Activated CD4-positive, alpha-beta T cell treated with anti-CD3 and anti-CD28 coated beads, Interleukin-2, Interleukin-4, amounts not matched to agents 100 ng/mL and 50 ng/mL, durations not matched to agents 16 hours and 8 hours (primary cell): ENCODE measurements at regions not wholly inside any gene's neighbourhood (a gene's known extent, or its start where the extent isn't known, plus 50 kb on each side); places are given as distances from the start of the nearest gene placed in this dataset.
"Not testable (repeated sequence)": the region's sequence is repeated elsewhere in the genome, so short reads cannot be mapped to it uniquely, and the experiment has no call there.

Experiments used
- DNase-seq: peaks from one replicate; pipeline ENCODE4 v3.0.0-alpha.2; 2020; ENCODE audit warnings: low spot score

DNA sequence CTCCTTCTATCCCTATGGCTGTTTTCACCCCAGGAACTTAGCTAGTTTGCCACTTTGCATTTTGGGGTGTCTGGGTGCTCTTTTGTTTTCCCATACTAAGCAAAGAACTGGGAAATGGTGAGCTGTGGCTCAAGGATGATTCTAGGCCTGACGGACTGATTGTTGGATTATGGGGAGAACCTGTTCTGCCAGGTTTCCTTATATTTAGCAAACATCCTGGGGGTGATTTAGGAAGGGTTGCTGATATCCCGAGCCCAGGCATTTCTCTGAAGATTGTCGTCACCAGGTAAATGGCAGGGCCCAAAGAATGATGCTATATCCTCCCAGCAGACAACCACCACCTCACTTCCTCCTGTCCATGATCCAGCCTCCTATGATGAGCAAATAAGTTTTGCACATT is 72.1 kb upstream of the GRB10 start:
- DNase-seq = no peak

DNA sequence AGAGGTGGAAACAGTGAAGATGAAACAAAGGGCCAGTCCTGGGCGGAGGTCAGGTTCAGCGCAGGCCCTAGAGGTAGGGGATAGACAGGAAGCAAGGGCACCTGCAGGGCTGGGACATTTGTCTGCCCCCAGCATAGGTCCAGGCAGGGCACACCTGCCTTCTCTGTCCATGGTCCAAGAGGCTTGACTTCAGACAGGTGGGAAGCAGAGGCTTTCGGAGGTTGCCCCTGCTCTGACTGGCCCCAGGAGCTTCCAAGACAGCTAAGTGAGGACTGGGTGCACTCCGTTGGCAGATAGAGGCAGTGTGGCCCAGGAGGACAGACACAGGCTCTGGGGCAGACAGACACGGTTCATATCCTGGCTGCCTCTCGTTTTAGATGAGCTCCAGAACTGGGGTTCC is 71.6 kb upstream of the GRB10 start:
- DNase-seq = no peak

DNA sequence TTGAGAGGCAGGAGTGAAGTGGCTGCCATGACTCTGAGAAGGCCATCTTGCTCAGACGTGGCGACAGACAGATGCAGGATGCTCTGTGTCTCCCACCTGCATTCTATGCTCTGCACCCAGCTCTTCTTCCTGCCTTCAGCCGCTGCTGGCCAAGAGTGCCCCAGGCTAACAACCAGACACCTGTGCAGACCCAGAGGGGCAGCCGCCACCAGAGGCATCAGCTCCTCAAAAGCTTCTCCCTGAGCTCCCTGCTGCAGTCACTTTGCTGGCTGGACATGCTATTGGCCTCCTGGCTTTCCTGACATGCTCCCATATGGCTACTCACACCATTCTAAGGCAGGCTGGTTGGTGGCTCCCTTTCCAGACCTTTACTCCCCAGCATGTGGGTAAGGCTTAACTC is 70.6 kb upstream of the GRB10 start:
- no peak for DNase-seq

DNA sequence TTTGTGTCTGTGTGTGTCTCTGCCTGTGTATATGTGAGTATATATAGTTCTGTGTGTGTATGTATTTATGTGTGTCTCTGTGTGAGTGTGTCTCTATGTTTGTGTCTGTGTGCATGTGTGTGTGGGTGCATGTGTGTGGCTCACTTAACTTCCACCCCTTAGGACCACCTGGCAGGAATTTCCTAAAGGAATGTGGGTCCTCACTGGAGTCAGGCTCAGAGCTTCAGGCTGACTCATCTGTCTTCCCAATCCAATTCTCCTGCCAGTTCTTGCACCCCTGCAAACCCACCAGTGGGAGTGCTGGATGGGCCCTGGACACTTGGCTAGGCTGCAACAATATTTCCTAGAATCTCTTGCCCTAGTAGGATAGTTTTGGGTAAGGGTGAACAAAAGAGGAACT is 70.2 kb upstream of the GRB10 start:
- no peak for DNase-seq

DNA sequence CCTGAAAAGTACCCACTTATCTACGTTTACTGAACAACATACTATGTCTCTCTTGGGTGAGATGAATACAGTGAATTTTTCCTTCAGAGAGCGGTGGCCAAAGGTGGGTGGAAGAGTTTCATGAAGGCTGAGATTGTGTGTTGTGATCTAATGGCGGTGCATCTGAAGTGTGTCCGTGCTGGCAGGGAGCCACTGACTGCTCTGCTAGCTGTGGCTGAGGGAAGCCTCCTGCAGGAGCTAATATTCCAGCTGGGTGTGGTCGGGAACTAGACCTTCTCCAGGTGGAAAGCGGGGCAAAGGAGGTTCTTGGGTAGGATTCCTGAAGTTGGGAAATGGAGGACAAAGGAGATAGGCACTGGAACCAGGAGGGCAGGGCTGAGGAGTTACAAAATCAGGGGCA is 69.2 kb upstream of the GRB10 start:
- DNase-seq = no peak

DNA sequence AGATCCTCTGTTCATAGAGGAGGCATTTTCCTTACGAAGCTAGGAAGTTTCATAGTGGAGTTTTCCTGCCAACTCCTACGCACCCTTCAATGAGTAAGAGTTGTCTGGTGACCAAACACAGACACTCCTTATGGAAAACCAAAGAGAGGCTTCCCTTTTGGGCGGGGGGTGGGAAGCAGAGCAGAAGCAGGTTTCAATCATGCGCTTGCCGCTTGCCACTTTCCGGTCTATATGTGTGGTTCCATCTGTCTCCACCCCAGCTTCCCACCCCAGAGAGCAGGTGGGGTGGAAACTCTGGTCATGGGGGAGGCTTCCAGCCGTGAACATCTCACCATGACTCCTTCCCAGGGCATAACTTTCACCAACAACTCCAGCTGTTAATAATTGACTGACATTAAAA is 68.8 kb upstream of the GRB10 start:
- DNase-seq = no peak

DNA sequence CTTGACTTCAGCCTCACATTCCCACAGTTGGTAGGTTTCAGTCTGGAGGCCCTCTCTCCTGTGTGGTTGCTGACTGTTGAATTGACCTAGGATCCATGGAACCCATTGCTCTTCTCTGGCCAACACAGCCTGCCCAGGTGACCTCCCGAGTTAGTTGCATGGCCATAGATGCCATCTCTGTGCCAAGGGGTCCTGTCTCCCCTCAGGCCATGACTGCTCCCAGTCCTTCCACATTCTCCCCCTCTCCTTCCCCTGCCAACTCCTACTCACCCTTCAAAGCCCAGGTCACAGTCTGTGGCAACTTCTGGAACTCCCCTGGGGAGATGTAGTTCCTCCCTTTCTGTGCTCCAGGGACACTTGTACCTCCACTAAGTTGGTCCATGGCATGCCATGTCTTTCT is 67.3 kb upstream of the GRB10 start:
- DNase-seq = no peak

DNA sequence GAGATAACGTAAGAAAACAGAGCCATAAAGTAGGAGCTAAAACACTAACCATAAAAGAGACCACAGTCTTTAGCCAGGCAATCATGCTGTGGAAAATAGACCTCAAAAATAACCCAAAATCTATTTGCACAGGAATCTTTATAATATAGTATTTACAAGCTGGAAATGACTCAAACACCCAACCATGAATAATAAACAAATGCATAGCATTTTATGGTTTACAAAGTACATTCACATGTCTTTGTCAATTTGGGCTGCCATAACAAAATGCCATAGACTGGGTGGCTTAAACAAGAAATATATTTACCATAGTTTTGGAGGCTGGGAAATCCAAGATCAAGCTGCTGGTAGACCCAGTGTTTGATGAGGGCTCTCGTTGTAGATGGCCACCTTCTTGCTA is 65.5 kb upstream of the GRB10 start:
- no peak for DNase-seq

DNA sequence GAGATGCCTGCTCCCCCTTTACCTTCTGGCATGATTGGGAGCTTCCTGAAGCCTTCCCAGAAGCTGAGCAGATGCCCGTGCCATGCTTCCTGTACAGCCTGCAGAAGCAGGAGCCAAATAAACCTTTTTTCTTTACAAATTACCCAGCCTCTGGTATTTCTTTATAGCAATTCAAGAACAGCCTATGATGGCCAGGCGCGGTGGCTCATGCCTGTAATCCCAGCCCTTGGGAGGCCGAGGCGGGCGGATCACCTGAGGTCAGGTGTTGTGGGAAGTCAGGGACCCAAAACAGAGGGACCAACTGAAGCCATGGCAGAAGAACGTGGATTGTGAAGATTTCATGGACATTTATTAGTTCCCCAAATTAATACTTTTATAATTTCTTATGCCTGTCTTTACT is 62.2 kb upstream of the GRB10 start:
- DNase-seq = not testable (repeated sequence)

DNA sequence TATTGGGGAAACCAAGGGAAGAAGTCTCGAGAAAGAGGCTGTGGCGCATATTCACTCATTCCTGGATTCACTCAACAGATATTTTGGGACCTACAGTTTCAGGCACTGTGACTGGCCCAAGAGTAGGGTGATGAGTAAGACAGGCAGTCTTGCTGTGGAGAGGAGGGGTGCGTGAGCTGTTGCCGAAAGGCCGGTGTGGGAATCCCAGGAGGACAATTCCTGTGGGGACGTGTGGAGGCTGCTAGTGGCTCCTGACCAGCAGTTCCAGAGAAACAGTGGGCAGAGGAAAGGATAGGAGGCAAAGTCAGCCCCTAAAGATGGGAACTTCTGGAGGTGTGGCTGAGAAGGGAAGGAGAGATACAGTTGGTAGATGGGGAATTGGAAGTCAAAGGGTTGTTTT is 59.3 kb upstream of the GRB10 start:
- no peak for DNase-seq

DNA sequence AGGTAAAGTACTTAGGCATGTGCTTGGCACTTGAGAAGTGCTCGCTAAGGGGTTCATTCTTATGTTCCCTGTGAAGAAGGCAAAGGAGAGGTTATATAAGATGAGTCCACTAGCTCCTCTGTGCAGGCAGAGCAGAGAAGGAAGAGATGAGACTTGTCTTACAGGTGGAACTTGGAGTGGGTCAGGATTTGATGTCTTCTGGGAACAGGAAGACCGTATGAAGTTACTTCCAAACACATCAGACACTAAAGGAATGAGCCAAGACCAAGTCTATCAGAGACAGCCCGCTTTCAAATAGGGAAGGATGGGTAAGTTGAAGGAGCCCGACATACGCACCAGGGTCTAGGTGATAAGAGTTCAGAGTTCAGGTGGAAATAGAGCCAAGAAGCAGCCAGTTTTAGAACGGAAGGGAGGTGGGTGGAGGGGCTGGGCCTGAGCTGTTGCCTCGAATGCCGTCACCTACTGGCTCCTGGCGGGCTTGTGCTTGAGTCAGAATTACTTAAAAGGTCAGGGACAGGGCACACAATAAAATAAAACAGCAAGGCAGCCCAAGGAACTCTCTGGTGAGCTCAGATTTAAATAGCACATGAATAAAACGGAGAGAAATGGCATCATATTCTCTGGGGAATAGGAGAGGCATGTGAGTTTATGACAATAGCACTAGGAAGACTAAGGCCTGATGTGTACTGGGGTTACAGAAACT is 56.1 kb upstream of the GRB10 start:
- no peak for DNase-seq

DNA sequence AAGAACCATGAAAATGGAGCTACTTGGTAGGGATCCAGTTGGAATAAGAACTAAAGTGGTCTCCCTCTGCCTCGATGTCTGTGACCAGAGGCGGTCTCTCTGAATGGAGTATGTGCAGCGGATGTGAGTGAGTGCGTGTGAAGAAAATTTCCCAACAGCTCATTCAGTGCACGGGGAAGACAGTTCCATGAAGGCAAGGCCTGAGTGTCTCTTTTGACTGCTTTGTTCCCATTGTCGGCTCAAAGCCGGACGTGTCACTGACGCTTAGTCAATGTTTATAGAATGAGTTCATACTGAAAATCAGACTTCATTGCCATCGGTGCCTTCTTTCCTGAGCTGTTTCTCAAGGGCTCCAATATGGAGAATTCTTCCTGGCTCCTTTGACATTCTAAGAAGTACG is 55.3 kb upstream of the GRB10 start:
- DNase-seq = no peak

DNA sequence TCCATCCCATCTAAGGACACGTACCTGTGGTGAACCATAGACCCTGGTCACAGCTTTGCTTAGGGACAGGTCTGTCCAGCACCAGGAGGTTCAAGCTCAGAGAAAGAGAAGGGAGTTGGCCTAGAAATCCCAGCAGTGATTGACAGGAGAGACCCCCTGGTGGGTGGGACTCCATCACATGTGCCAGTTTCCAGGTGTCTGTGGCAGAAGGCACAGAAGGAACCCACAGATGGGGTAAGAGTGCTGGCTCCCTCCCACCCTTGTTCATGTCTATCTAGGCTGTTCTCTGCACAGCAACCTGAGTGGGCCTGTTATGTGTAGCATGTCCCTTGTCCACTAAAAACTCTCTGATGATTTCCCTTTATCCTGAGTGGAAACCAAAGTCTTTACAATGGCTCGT is 54.0 kb upstream of the GRB10 start:
- DNase-seq = no peak

DNA sequence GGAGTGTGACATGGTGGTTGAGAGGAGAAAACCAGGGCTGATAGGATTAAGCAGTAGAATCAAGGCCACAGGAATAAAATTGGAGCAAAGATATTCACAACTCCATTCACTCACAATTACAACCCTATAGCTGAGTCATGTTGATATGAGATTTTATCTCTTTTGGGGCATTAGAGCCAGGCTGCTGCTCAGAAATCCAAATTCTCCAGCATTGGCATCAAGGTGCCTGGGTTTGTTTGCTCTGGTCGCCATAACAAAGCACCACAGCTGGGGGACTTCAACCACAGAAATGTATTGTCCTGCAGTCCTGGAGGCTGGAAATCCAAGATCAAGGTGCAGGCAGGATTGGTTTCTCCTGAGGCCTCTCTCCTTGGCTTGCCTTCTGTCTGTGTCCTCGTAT is 52.5 kb upstream of the GRB10 start:
- DNase-seq = no peak

DNA sequence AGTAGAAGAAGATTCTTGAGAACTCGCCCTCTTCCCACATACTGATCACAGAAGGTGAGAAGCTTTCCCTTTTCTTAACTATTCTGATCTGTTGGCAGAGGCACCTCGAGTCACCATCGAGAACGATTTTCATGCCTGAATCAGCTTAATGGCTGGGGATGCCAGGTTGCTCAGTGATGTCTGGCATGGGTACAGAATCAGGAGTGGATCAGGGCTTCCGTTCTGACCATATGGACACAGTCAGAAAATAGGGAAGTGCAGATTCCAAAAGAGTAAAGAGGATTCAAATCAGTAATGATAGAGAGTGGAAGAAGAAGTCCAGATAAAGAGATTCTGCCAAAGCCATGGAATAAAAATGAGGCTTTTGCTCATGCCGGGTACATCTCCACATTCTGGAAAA is 52.0 kb upstream of the GRB10 start:
- no peak for DNase-seq

DNA sequence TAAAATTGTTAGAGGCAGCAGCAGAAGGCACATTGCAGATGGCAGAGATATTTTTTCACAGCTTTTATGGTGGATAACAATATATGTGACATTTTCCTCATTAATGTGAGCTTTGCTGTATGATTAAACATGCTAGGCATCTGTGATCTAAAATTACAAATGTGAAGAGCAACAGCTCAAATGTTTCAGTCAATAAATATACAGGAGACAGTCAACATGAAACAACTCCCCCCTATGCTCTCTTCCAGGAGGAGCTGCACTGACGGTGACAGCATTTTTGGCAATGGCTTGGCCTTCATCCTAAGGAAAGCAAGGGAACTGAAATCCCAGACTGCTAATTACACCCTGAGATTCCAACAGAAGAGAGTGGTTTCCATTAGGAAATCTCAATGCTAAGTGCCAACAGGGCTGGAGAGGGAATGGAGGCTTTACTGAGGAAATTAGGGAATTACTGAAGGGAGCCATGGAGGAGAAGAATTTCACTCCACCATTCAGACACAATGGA is 51.4 kb upstream of the GRB10 start:
- no peak for DNase-seq

DNA sequence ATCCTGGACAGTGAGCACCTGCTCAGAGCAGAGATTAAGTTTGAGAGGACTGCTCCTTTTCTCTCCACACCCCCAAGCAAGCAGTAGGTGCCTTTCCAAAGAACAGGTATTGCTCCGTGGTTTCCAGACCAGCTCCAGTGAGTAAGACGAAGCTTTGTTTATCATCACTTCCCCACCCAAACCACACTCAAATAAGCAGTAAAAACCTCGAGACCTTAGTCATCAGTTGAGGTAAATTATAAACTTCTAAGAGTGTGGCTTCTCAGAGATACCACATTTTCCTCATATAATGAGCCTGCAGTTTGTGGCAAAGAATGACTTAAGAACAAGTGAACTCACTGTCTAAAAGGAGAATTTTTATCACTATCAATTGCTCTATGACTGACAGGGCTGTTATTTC is 50.0 kb upstream of the GRB10 start:
- DNase-seq = peak; percentile 82
